ENCODE measurements at regions not wholly inside any gene's neighbourhood (a gene's known extent, or its start where the extent isn't known, plus 50 kb on each side); places are given as distances from the start of the nearest gene placed in this dataset.

- no peak for DNase-seq (ENCODE audit: low spot score)
Observed at GRCh38 chr6:14065350-14065749, 52.2 kb upstream of the CD83 start.

DNA sequence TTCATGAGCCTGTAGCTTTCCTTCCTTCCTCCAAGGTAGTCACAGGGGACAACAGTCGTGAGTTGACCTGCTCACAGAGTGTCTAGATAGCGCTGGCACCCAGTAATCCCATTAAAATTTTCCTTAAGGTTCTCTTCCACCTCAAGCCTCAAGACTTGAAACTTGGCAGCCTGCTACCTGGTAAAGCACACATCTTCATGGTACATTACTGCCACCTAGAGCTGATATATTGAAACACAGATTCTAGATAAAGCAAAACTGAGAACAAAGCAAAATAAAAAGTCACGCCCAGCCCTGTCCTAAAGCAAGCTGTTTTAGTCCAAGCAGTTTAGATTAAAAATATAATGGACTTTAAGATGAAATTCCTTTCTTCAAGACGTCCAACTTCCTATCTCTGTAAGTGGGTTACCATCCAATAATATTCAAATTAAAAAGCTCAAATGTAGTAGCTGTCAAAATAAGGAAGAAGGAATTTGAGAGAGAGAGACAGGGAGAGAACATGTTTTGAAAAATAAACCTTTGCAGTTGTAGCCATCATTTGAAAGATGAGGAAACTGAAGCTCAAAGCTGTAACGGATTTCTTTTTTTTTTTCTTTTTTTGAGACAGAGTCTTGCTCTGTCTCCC lies 50.7 kb upstream of the CD83 start:
- no peak for DNase-seq (ENCODE audit: low spot score)

DNA sequence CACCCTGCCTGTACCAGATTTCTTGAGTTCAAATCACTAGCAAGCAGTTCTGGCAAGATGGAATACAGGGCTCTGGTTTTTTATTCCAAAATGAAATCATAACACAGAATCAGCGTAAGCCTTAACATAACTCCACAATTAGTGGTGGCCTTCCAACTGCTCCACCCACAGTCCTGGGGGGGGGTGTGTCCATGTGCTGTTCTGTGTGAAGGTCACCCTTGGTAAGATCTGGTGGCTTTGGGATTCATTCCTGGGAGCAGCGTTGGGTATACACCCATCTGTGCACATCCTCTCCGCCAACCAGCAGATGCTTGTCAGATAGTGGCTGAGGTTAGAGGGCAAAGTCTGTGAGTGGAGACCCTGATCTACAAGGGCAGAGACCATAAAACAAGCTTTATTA lies 49.9 kb upstream of the CD83 start:
- no peak for DNase-seq (ENCODE audit: low spot score)
